Keratinocyte (primary cell): ENCODE measurements at regions not wholly inside any gene's neighbourhood (a gene's known extent, or its start where the extent isn't known, plus 50 kb on each side); places are given as distances from the start of the nearest gene placed in this dataset.
"Not testable (repeated sequence)": the region's sequence is repeated elsewhere in the genome, so short reads cannot be mapped to it uniquely, and the experiment has no call there.

Experiments used
- EZH2 ChIP-seq: IDR thresholded peaks from one replicate; pipeline ENCODE4 v1.6.1; 2012; ENCODE audit warnings: inconsistent platforms, mild to moderate bottlenecking, low read length, moderate library complexity
- TF ChIP-seq, protein P1 (sequence below), 3 experiments: IDR thresholded peaks in 1 of 3; conservative IDR thresholded peaks in 1 of 3; optimal IDR thresholded peaks in 1 of 3; 2 replicates in 2 of 3; 3 replicates in 1 of 3; pipeline versions ENCODE3 to v1.5.1; 2011; ENCODE audit warnings: low read length in 3 of 3, mild to moderate bottlenecking in 3 of 3, moderate library complexity in 2 of 3, control low read depth in 1 of 3, inconsistent platforms in 1 of 3; ENCODE audit not compliant: insufficient read depth in 2 of 3; ENCODE audit errors: extremely low read depth in 1 of 3

DNA sequence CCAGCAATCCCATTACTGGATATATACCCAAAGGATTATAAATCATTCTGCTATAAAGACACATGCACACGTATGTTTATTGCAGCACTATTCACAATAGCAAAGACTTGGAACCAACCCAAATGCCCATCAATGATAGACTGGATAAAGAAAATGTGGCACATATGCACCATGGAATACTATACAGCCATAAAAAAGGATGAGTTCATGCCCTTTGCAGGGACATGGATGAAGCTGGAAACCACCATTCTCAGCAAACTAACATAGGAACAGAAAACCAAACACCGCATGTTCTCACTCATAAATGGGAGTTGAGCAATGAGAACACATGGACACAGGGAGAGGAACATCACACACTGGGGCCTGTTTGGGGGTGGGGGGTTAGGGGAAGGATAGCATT is 90.8 kb upstream of the NTF3 start:
- TF ChIP-seq, protein P1, sequence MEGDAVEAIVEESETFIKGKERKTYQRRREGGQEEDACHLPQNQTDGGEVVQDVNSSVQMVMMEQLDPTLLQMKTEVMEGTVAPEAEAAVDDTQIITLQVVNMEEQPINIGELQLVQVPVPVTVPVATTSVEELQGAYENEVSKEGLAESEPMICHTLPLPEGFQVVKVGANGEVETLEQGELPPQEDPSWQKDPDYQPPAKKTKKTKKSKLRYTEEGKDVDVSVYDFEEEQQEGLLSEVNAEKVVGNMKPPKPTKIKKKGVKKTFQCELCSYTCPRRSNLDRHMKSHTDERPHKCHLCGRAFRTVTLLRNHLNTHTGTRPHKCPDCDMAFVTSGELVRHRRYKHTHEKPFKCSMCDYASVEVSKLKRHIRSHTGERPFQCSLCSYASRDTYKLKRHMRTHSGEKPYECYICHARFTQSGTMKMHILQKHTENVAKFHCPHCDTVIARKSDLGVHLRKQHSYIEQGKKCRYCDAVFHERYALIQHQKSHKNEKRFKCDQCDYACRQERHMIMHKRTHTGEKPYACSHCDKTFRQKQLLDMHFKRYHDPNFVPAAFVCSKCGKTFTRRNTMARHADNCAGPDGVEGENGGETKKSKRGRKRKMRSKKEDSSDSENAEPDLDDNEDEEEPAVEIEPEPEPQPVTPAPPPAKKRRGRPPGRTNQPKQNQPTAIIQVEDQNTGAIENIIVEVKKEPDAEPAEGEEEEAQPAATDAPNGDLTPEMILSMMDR (optimal IDR thresholded peaks at IDR 0.05 in 1 of 3, IDR thresholded peaks at IDR 0.05 in 1 of 3, conservative IDR thresholded peaks at IDR 0.05 in 1 of 3; ENCODE audit: extremely low read depth in 1 of 3, insufficient read depth in 2 of 3, low read length in 3 of 3), result not testable (repeated sequence)
- TF ChIP-seq EZH2, result not testable (repeated sequence)
